Glomerular endothelial cell (primary cell): ENCODE measurements at regions not wholly inside any gene's neighbourhood (a gene's known extent, or its start where the extent isn't known, plus 50 kb on each side); places are given as distances from the start of the nearest gene placed in this dataset.
"Not testable (repeated sequence)": the region's sequence is repeated elsewhere in the genome, so short reads cannot be mapped to it uniquely, and the experiment has no call there.

Experiments
- DNase-seq: peaks from one replicate; pipeline ENCODE4 v3.0.0-alpha.2; 2011; ENCODE audit warnings: low read depth, low spot score; ENCODE audit errors: extremely low read depth

DNA sequence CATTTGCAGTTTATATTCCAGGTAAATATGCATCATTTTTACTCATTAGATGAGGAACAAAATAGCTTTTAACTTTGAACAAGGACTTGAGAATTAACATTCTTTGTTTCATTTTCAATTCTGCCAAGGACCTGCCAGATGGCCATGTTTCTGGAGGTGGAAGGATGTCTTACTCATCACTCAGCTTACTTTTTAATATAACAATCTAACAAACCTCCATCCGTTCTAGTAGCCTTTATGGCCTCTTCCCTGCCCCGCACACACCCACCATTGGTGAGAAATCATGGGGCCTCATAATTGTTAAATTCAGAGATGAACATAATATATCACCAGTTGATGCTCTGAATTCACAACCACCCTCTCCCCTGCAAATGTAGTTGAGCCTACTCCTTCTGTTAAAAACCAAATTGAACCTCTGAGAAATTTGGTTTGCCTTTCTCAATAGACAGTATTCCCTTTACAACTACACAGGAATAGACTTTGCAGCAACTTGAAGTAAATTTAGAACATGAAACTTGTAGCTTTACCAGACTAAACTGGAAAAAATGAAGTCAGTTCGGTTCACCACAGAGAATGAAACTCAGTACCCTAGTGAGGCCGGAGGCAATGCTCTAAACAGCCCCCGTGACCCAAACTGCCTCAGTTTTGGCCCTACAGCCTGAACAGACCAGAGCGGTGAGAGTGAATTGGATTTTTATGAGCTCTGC, 50.1 kb upstream of the ACSL4 start:
- no peak for DNase-seq

- no peak for DNase-seq
These were observed 50.6 kb upstream of the ACSL4 start for GRCh38 chrX:109783701-109784079.

GRCh38 chrX:109785053-109785452, 52.0 kb upstream of the ACSL4 start:
- no peak for DNase-seq

- not testable (repeated sequence) for DNase-seq
These were observed 57.5 kb upstream of the ACSL4 start for GRCh38 chrX:109790511-109790910.

DNA sequence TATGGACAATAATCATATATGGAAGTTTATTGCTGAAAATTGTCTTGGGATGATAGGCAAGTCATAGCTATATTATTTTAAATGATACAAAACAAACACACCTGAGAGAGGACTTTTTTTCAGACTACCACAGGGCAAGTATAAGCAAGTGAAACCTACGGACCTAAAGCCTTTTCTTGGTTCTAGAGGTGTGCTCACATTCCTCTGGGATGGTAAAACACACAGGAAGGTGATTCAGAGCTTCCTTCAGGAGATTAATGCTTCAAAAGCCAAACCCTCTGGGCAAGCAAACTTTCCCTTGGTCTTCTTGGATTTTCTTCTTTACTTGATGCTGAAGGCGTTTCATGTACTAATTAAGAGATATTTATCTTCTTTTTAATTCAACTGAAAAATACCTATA, 60.1 kb upstream of the ACSL4 start:
- DNase-seq = no peak

GRCh38 chrX:109795682-109796081, 62.6 kb upstream of the ACSL4 start:
- no peak for DNase-seq

DNA sequence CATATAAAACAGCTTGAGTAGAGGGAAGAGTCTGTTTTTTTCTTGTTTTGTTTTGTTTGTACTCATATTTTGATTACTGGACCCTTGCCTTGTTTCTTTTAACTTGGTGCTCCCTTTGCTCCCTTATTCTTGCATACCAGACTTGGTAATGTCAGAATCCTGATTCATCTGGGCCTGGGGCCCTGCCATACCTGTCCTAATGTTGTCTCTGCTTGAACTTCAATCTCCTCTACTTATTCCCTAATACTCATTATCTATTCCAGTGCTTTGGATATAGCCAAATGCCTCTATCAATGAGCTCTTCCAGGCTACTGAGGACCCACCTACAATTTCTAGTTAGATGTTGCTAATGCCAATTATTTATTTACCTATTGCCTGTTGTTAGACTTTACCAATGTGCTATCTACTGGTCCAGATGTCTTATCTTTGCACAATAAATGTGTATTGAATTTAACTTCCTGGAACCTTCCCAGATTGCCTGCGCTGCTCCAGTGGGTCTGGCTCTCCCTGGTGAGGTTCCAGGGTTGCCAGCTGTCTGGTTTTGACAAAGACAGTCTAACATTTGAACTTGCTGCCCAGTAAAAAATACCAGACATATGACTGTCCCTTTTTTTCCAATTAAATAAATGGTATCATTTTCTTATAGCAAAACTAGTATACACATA, 64.4 kb upstream of the ACSL4 start:
- DNase-seq = no peak

DNA sequence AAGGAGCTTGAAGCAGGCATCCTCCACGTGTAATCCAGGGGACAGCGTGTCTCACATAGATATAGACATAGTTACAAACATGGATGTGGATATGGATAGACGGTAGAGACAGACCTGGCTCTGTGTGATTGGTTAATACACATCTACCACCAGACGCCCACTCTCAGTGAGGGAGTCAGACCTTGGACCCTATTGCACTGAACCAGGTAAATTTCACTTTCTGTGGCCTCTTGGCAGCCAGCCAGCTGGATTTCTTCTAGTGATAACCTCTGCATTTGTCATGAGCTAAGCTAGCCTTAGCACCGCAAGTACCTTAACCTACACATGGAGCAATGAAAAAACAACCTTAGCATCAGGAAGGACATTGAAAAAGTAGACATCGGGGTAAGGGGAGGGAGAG, 79.2 kb upstream of the ACSL4 start:
- no peak for DNase-seq

- DNase-seq = no peak
These were observed 80.2 kb upstream of the ACSL4 start for GRCh38 chrX:109813236-109813635.

- no peak for DNase-seq
These were observed 85.9 kb upstream of the ACSL4 start for GRCh38 chrX:109818976-109819375.

- DNase-seq = no peak
These were observed 89.8 kb upstream of the ACSL4 start for GRCh38 chrX:109822861-109823260.

GRCh38 chrX:109826954-109827708, 94.1 kb upstream of the ACSL4 start:
- DNase-seq = no peak

- no peak for DNase-seq
These were observed 94.7 kb upstream of the ACSL4 start for GRCh38 chrX:109827772-109828171.

DNA sequence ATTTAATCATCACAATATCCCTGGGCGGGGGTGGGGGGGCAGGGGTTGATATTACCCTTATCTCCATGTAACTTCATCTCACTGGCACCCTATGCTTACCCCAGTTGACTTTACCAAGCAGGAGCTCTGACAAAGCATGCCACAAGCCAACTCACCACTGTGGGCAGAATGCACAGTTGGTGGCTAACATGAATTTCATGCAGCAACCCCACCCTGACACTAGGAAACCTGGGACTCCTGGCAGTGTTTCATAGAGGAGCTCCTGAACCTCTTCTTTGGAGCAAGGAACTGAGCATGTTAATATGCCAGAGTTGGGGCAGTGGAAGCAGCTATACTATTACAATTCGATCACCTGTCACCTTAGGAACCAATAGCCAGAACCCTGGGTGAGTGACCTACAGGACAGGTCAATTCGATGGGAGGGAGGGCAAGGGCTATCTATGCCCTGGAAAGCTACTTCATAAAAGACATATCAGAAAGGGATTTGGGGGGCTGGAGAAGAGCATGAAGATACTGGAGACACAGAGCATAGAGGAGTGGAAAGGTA, 97.2 kb upstream of the ACSL4 start:
- no peak for DNase-seq

DNA sequence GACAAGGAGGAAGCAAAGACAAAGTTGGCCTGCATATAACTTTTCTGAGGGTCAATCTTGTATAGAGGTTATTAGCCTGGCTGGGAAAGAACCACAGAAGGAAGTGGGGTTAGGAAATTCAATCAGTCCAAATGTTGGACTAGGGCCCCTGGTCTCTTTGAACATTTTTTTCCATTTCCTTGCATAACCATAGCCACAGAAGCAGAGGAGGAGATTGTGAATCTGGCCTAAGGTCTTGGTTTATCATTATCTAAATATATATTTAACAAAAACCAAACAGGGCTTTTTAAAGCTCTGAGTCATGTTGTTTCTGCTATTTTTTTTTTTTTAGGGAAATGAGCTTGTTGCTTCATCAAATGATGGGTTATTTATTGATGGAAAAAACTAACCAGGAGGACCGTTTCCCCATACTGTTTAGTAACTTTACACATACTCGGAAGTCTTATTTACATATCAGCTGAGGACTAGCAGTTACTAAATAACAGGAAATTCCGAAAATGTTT, 97.7 kb upstream of the ACSL4 start:
- no peak for DNase-seq

GRCh38 chrX:109831326-109831985, 98.4 kb upstream of the ACSL4 start:
- no peak for DNase-seq

GRCh38 chrX:109839694-109840567, 106.9 kb upstream of the ACSL4 start:
- no peak for DNase-seq

DNA sequence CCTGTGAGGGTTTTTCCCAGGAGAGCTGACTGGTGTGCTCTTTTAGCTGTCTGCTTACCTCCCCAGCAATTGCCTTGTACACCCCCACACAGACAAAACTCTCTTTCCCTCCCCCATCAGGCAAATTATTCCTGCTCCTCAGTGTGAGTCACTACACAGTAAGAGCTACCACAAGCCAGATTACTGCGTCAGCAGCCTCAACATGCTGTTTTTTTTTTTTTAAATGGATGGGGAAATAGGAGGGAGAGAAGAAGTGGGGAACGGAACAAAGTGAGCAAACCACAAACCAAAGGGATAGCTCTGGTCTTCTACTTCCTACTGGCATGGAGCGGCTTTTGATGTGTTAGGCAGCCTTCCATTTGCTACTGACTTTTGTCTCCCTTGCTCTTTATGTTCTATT, 107.5 kb upstream of the ACSL4 start:
- no peak for DNase-seq

DNA sequence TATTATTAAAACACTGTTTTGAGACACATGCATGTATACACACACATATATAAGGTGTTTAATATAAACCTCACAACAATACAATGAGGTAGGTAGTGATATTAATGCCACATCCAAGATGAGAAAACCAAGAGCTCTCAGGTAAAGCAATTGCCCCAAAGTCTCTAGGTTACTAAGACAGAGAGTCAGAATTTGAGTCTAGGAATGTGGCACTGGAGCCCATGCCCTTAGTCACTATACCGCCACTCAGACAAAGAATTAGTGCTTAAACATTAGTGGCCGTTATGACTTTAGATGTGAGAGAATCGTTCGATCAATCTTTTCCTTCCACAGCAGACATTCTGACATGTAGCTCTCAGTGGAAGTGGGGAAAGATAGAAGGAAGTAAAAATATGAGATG, 108.2 kb upstream of the ACSL4 start:
- DNase-seq = no peak
